ENCODE measurements at regions not wholly inside any gene's neighbourhood (a gene's known extent, or its start where the extent isn't known, plus 50 kb on each side); places are given as distances from the start of the nearest gene placed in this dataset.

DNA sequence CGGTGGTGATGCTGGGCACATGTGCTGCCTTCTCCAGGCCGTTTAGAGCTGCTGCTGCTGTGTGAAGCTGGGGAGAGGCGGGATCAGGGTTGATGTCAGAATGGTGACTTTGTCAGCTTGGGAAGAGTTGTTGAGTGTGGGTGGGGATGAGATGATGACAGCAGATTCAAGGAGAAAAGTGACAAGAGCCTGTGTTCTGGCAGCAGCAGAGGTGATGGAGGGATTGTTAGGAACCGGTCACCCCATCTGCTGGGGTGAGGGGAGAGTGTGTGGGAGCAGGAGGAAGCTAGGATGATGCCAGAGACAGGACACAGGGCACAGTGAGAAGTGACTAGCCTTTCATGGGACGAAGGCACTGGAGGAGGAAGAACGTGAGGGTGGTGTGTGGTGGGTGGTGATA, 345.5 kb downstream of the RNF144A start:
- Histone ChIP-seq H3K36me3 (ENCODE audit: control insufficient read depth, insufficient read depth, low read length) (no peaks in the 10 kb centered on the region), H3K4me1 (ENCODE audit: control insufficient read depth, insufficient read depth, low read length, poor library complexity, severe bottlenecking) (no peaks in the 10 kb centered on the region), H3K27me3 (ENCODE audit: control insufficient read depth, insufficient read depth, low read length) (no peaks in the 10 kb centered on the region), H3K9me3 (ENCODE audit: control insufficient read depth in 2 of 2, low read length in 2 of 2) (no peaks in the 10 kb centered on the region), H3K4me3 (ENCODE audit: low read depth, low read length) (no peak overlapping the region), H3K27ac (ENCODE audit: insufficient read depth, low read length, poor library complexity, severe bottlenecking) (no peak overlapping the region)
- Mint-ChIP-seq H3K36me3 (no peaks in the 10 kb centered on the region), H3K4me3 (no peak overlapping the region), H3K27ac (no peak overlapping the region), H3K27me3 (no peaks in the 10 kb centered on the region), H3K9me3 (peaks cover 0 to 1% (median 0%) of the 10 kb centered on the region in 7 donors), H3K4me1 (no peaks in the 10 kb centered on the region)
- no peak for DNase-seq
- no peak for ATAC-seq (ENCODE audit: low read depth in 2 of 2)

DNA sequence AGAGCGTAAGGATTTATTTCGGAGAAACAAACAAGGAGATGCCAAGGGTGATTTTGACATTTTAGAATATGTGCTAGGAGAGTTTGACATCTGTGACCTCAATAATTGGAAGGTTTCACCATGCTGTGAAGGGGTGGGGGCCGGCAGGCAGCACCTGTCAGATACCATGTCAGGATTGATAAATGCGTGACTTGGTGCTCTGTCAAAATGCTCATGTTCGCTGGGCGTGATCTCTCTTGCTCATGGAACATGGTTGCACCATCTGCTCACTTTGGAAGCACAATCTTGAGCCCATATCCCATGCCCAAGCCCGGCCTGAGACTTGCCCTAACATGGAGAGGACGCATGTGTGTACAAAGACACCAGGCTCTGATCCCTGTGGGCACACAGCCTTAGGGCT, 347.6 kb downstream of the RNF144A start:
- Mint-ChIP-seq H3K27ac (no peak overlapping the region), H3K4me1 (no peaks in the 10 kb centered on the region), H3K27me3 (no peaks in the 10 kb centered on the region), H3K36me3 (no peaks in the 10 kb centered on the region), H3K4me3 (no peak overlapping the region), H3K9me3 (peaks cover 0 to 1% (median 0%) of the 10 kb centered on the region in 7 donors)
- no peak overlapping the region for H3K27ac ChIP-seq (ENCODE audit: insufficient read depth, low read length, poor library complexity, severe bottlenecking)
- DNase-seq (no peak), ATAC-seq (ENCODE audit: low read depth in 2 of 2) (no peak)
- H3K9me3 ChIP-seq (ENCODE audit: control insufficient read depth in 2 of 2, low read length in 2 of 2), result no peaks in the 10 kb centered on the region
- no peaks in the 10 kb centered on the region for H3K4me1 ChIP-seq (ENCODE audit: control insufficient read depth, insufficient read depth, low read length, poor library complexity, severe bottlenecking)
- H3K4me3 ChIP-seq (ENCODE audit: low read depth, low read length), result no peak overlapping the region
- H3K36me3 ChIP-seq (ENCODE audit: control insufficient read depth, insufficient read depth, low read length), result no peaks in the 10 kb centered on the region
- no peaks in the 10 kb centered on the region for H3K27me3 ChIP-seq (ENCODE audit: control insufficient read depth, insufficient read depth, low read length)

DNA sequence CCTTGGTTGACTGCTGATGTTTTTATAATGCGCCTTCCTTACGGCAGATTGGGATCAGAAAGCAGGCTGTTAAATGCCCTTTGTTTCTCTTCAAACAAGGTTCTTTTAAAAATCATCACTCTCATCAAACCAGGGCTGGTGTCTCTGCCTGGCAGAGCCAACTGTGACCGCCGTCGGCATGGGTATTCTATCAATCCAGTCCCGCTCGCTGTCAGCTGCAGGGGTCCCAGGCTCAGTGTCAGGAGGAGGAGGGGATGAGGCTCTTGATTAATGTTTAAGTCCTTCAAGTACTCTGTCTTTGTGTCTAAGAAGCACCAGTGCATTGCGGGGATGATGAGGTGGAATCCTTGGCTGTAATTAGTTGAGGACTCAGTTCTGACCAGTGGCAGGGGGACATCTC, 348.1 kb downstream of the RNF144A start:
- no peaks in the 10 kb centered on the region for H3K36me3 Mint-ChIP-seq
- ATAC-seq (ENCODE audit: low read depth in 2 of 2), result no peak
- no peaks in the 10 kb centered on the region for H3K27me3 Mint-ChIP-seq

DNA sequence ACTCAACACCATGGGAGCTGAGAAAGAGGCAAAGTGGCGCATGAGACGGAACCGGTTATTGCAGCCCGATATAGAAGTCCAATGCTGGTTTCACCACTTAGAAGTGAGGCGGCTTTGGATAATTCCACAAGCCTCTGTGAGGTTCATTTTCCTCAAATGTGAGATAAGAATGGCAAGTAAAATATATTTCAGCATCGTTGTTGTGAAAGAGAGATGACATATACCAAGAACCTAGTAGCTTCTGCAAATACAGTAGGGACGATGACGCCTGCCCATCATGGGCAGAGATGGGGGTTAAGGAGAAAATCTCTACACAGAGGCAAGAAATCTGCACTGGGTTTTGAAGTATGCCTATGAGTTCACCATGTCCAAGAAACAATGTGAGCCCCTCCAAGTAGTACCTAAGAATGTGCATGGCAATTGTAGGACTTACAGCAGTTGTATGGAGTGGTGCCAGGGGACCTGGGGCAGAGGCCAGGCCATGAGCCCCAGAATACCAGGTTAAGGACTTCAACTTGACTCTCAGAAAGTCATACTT, 352.0 kb downstream of the RNF144A start:
- no peaks in the 10 kb centered on the region for H3K4me1 Mint-ChIP-seq
- no peak overlapping the region for H3K4me3 ChIP-seq (ENCODE audit: low read depth, low read length)

More for the DNA sequence above, 348.1 kb downstream of the RNF144A start:
- no peak overlapping the region for H3K27ac Mint-ChIP-seq
- H3K9me3 Mint-ChIP-seq, result peaks cover 0 to 1% (median 0%) of the 10 kb centered on the region in 7 donors
- H3K27me3 ChIP-seq (ENCODE audit: control insufficient read depth, insufficient read depth, low read length), result no peaks in the 10 kb centered on the region
- H3K36me3 ChIP-seq (ENCODE audit: control insufficient read depth, insufficient read depth, low read length), result no peaks in the 10 kb centered on the region
- H3K27ac ChIP-seq (ENCODE audit: insufficient read depth, low read length, poor library complexity, severe bottlenecking), result no peak overlapping the region
- no peak for DNase-seq
- H3K4me1 ChIP-seq (ENCODE audit: control insufficient read depth, insufficient read depth, low read length, poor library complexity, severe bottlenecking), result no peaks in the 10 kb centered on the region
- H3K4me3 ChIP-seq (ENCODE audit: low read depth, low read length), result no peak overlapping the region
- no peaks in the 10 kb centered on the region for H3K4me1 Mint-ChIP-seq
- H3K4me3 Mint-ChIP-seq, result no peak overlapping the region
- H3K9me3 ChIP-seq (ENCODE audit: control insufficient read depth in 2 of 2, low read length in 2 of 2), result no peaks in the 10 kb centered on the region

DNA sequence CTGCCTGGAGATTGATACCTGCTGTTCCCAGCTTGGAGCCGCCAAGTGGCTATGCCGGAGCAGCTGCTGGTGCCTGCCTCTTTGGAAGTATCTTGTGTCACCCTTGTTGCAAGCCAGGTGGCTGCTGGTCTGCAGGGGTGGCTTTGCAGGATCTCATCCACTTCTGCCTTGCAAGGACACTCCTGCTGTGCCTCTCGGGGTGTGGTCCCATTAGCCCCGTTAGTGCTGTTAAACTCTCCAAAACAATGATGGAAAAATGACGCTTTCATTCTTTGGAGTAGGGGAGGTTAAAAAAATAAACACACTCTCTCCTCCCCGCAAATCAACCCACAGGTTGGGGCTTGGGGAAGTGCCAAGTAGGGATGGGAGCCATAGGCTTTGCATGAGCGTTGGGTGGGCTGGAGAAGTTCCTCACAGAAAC, 352.8 kb downstream of the RNF144A start:
- Mint-ChIP-seq H3K4me1 (no peaks in the 10 kb centered on the region), H3K36me3 (no peaks in the 10 kb centered on the region), H3K27ac (no peak overlapping the region), H3K9me3 (no peaks in the 10 kb centered on the region), H3K4me3 (no peak overlapping the region), H3K27me3 (no peaks in the 10 kb centered on the region)
- H3K27me3 ChIP-seq (ENCODE audit: control insufficient read depth, insufficient read depth, low read length), result no peaks in the 10 kb centered on the region
- no peak for ATAC-seq (ENCODE audit: low read depth in 2 of 2)
- H3K36me3 ChIP-seq (ENCODE audit: control insufficient read depth, insufficient read depth, low read length), result no peaks in the 10 kb centered on the region
- H3K27ac ChIP-seq (ENCODE audit: insufficient read depth, low read length, poor library complexity, severe bottlenecking), result no peak overlapping the region
- no peaks in the 10 kb centered on the region for H3K9me3 ChIP-seq (ENCODE audit: control insufficient read depth in 2 of 2, low read length in 2 of 2)
- no peak for DNase-seq
- no peaks in the 10 kb centered on the region for H3K4me1 ChIP-seq (ENCODE audit: control insufficient read depth, insufficient read depth, low read length, poor library complexity, severe bottlenecking)
- no peak overlapping the region for H3K4me3 ChIP-seq (ENCODE audit: low read depth, low read length)

More for the DNA sequence above, 352.0 kb downstream of the RNF144A start:
- Histone ChIP-seq H3K4me1 (ENCODE audit: control insufficient read depth, insufficient read depth, low read length, poor library complexity, severe bottlenecking) (no peaks in the 10 kb centered on the region), H3K36me3 (ENCODE audit: control insufficient read depth, insufficient read depth, low read length) (no peaks in the 10 kb centered on the region), H3K9me3 (ENCODE audit: control insufficient read depth in 2 of 2, low read length in 2 of 2) (no peaks in the 10 kb centered on the region), H3K27me3 (ENCODE audit: control insufficient read depth, insufficient read depth, low read length) (no peaks in the 10 kb centered on the region), H3K27ac (ENCODE audit: insufficient read depth, low read length, poor library complexity, severe bottlenecking) (no peak overlapping the region)
- no peaks in the 10 kb centered on the region for H3K9me3 Mint-ChIP-seq
- H3K27me3 Mint-ChIP-seq, result no peaks in the 10 kb centered on the region
- H3K4me3 Mint-ChIP-seq, result no peak overlapping the region
- no peaks in the 10 kb centered on the region for H3K36me3 Mint-ChIP-seq
- no peak overlapping the region for H3K27ac Mint-ChIP-seq
- DNase-seq, result no peak
- no peak for ATAC-seq (ENCODE audit: low read depth in 2 of 2)

DNA sequence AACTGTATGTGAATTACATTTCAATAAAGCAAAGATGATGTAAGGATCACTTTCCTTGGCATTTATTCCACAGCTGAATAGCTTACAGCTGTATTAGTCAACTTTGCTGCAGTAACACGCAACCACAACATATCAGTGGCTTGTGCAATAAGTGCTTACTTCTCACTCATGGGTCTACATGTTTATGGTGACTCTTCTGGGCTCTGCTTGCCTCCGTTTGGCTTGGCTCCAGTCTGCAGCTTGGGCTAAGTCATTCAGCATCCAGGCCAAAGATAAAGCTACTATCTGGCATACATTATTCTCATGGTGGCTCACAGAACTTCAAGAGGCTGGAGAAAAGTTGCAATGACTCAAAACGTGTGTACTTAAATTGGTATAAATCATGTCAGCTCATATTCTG, 355.0 kb downstream of the RNF144A start:
- DNase-seq (no peak), ATAC-seq (ENCODE audit: low read depth in 2 of 2) (no peak)
- H3K27ac Mint-ChIP-seq, result no peak overlapping the region
- H3K27me3 Mint-ChIP-seq, result no peaks in the 10 kb centered on the region
- no peaks in the 10 kb centered on the region for H3K4me1 Mint-ChIP-seq
- no peaks in the 10 kb centered on the region for H3K9me3 Mint-ChIP-seq
- no peaks in the 10 kb centered on the region for H3K36me3 Mint-ChIP-seq
- Histone ChIP-seq H3K27ac (ENCODE audit: insufficient read depth, low read length, poor library complexity, severe bottlenecking) (no peak overlapping the region), H3K4me1 (ENCODE audit: control insufficient read depth, insufficient read depth, low read length, poor library complexity, severe bottlenecking) (no peaks in the 10 kb centered on the region), H3K36me3 (ENCODE audit: control insufficient read depth, insufficient read depth, low read length) (no peaks in the 10 kb centered on the region), H3K9me3 (ENCODE audit: control insufficient read depth in 2 of 2, low read length in 2 of 2) (no peaks in the 10 kb centered on the region), H3K27me3 (ENCODE audit: control insufficient read depth, insufficient read depth, low read length) (no peaks in the 10 kb centered on the region), H3K4me3 (ENCODE audit: low read depth, low read length) (no peak overlapping the region)
- no peak overlapping the region for H3K4me3 Mint-ChIP-seq

DNA sequence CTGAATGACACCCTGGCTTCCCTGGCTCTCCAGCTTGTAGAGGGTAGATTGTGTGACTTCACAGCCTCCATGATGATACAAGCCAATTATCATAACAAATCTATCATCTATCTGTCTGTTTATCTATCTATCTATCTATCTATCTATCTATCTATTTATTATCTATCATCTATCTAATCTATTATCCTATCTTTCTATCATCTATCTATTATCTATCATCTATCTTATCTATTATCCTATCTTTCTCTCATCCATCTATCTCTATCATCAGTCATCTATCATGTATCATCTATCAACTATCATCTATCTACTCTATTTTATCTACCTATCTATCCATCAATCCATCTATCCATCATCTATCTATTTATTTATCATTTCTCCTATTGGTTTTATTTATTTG, 361.8 kb downstream of the RNF144A start:
- no peaks in the 10 kb centered on the region for H3K36me3 Mint-ChIP-seq
- no peaks in the 10 kb centered on the region for H3K27me3 Mint-ChIP-seq
- no peaks in the 10 kb centered on the region for H3K4me1 Mint-ChIP-seq
- DNase-seq, result no peak
- H3K9me3 Mint-ChIP-seq, result no peaks in the 10 kb centered on the region
- no peak overlapping the region for H3K27ac Mint-ChIP-seq
- Histone ChIP-seq H3K27me3 (ENCODE audit: control insufficient read depth, insufficient read depth, low read length) (no peaks in the 10 kb centered on the region), H3K9me3 (ENCODE audit: control insufficient read depth in 2 of 2, low read length in 2 of 2) (no peaks in the 10 kb centered on the region), H3K4me1 (ENCODE audit: control insufficient read depth, insufficient read depth, low read length, poor library complexity, severe bottlenecking) (no peaks in the 10 kb centered on the region), H3K27ac (ENCODE audit: insufficient read depth, low read length, poor library complexity, severe bottlenecking) (no peak overlapping the region), H3K4me3 (ENCODE audit: low read depth, low read length) (no peak overlapping the region), H3K36me3 (ENCODE audit: control insufficient read depth, insufficient read depth, low read length) (no peaks in the 10 kb centered on the region)
- H3K4me3 Mint-ChIP-seq, result no peak overlapping the region
- ATAC-seq (ENCODE audit: low read depth in 2 of 2), result no peak

DNA sequence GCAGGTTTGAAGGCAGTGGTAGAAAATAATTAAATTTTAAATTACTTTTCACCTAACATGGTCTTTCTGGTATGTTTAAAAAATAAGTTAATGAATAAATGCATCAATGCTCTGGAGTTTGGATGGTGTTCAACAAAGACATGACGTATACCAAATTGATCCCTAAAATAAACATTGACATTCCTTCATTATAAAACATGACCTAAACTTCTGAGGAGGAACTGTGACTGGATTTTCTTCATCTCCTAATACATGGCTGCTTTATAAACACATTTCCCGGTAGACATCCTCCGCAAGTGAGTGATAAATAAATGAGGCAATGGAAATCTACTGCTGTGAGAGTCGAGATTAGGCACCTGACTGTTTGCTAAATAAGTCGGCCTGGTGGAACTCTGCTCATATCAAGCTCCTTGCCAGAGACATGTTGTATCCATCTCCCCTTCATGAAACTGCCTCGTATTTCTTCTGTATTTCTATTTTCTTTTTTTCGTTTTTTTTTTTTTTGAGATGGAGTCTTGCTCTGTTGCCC, 362.3 kb downstream of the RNF144A start:
- Mint-ChIP-seq H3K27me3 (no peaks in the 10 kb centered on the region), H3K4me1 (no peaks in the 10 kb centered on the region), H3K9me3 (no peaks in the 10 kb centered on the region), H3K36me3 (no peaks in the 10 kb centered on the region), H3K4me3 (no peak overlapping the region), H3K27ac (no peak overlapping the region)
- Histone ChIP-seq H3K36me3 (ENCODE audit: control insufficient read depth, insufficient read depth, low read length) (no peaks in the 10 kb centered on the region), H3K9me3 (ENCODE audit: control insufficient read depth in 2 of 2, low read length in 2 of 2) (no peaks in the 10 kb centered on the region), H3K27ac (ENCODE audit: insufficient read depth, low read length, poor library complexity, severe bottlenecking) (no peak overlapping the region), H3K27me3 (ENCODE audit: control insufficient read depth, insufficient read depth, low read length) (no peaks in the 10 kb centered on the region), H3K4me3 (ENCODE audit: low read depth, low read length) (no peak overlapping the region), H3K4me1 (ENCODE audit: control insufficient read depth, insufficient read depth, low read length, poor library complexity, severe bottlenecking) (no peaks in the 10 kb centered on the region)
- ATAC-seq (ENCODE audit: low read depth in 2 of 2) (no peak), DNase-seq (no peak)
